Adrenal gland (tissue), 9 donors: ENCODE measurements at regions not wholly inside any gene's neighbourhood (a gene's known extent, or its start where the extent isn't known, plus 50 kb on each side); places are given as distances from the start of the nearest gene placed in this dataset.

Experiments
- DNase-seq, 7 donors: peaks; one replicate each; pipeline ENCODE4 v3.0.0-alpha.2; 2019 to 2020
- H3K27ac ChIP-seq, 5 donors: fragments of 200-600 bp; sonication (generic) in 4 of 5; 1 replicate in 3 of 5; 2 replicates in 2 of 5; pipeline versions ENCODE4 v1.5.1 to v1.8.0; 2016 to 2020; ENCODE audit warnings: mild to moderate bottlenecking in 1 of 5
- H3K27me3 ChIP-seq: fragments of 200-600 bp; 2 replicates; pipeline ENCODE4 v1.8.0; 2021
- H3K36me3 ChIP-seq, 2 donors: fragments of 200-600 bp; replicated peaks in 1 of 2; 1 replicate in 1 of 2; 2 replicates in 1 of 2; pipeline versions ENCODE4 v1.5.1 to v1.8.0; 2018 to 2022
- H3K4me1 ChIP-seq, 2 donors: fragments of 200-600 bp; replicated peaks in 1 of 2; 1 replicate in 1 of 2; 2 replicates in 1 of 2; pipeline versions ENCODE4 v1.5.1 to v1.8.0; 2018 to 2021
- H3K4me3 ChIP-seq, 4 donors: fragments of 200-600 bp; sonication (generic) in 3 of 4; one replicate each; pipeline ENCODE4 v1.5.1; 2016 to 2018
- H3K9me3 ChIP-seq, 3 donors: fragments of 200-600 bp; sonication (generic) in 1 of 3; replicated peaks in 1 of 3; 1 replicate in 2 of 3; 2 replicates in 1 of 3; pipeline versions ENCODE4 v1.5.1 to v1.8.0; 2016 to 2021
- CTCF ChIP-seq, 6 experiments: fragments of 450-650 bp in 4 of 6; fragments of 200-600 bp in 2 of 6; sonication (generic) in 1 of 6; IDR thresholded peaks; 1 replicate in 5 of 6; 2 replicates in 1 of 6; pipeline versions ENCODE4 v1.5.1 to v1.8.0; 2016 to 2021; ENCODE audit warnings: antibody characterized with exemption in 6 of 6, mild to moderate bottlenecking in 2 of 6, moderate library complexity in 1 of 6
- POLR2A ChIP-seq, 2 donors: fragments of 450-650 bp; IDR thresholded peaks; one replicate each; pipeline ENCODE4 v1.6.1; 2017; ENCODE audit warnings: antibody characterized with exemption in 2 of 2, mild to moderate bottlenecking in 2 of 2, moderate library complexity in 1 of 2
- WGBS, 4 donors: extraction: QIAGEN DNeasy Blood & Tissue Kit in 2 of 4; methylation state at CpG; one replicate each; pipeline versions ENCODE4 v1.1.5 to v1.1.7; 2013 to 2017; 5-methylcytosine and 5-hydroxymethylcytosine counted together
- intact Hi-C, 2 donors: fragments of 100-400 bp; cut with DNase I; formaldehyde crosslinking; loops; one replicate each; pipeline versions ENCODE4 v1.14.1 to v1.15.0; 2022 to 2023
- donor health status: healthy with polysubstance abuse.
- donor health status: Bipolar disorder and iron deficiency.
- donor health status: DM: yes; HTN: yes; CAD: no.
- donor health status: DM: no; HTN: no; CAD: no.
- donor health status: DM: no; HTN: no; CAD: no.

GRCh38 chr14:29148221-29148620, 381.6 kb downstream of the FOXG1 start:
- H3K27ac ChIP-seq: no peak overlapping the region
- intact Hi-C loops: no loop called here
- no peaks in the 10 kb centered on the region for H3K36me3 ChIP-seq
- TF ChIP-seq POLR2A (IDR thresholded peaks at IDR 0.05): no peak
- no peak for TF ChIP-seq CTCF (IDR thresholded peaks at IDR 0.05)
- no peak for DNase-seq
- H3K4me3 ChIP-seq: no peak overlapping the region
- whole genome bisulfite sequencing, 4 donors: 68 to 80% (median 72%) methylated on average over 2 of the region's 2 CpGs
- H3K27me3 ChIP-seq: no peaks in the 10 kb centered on the region
- H3K9me3 ChIP-seq: no peaks in the 10 kb centered on the region
- no peaks in the 10 kb centered on the region for H3K4me1 ChIP-seq

- no peak overlapping the region for H3K4me3 ChIP-seq
- H3K9me3 ChIP-seq: no peaks in the 10 kb centered on the region
- no peaks in the 10 kb centered on the region for H3K36me3 ChIP-seq
- H3K27ac ChIP-seq: no peak overlapping the region
- no peaks in the 10 kb centered on the region for H3K27me3 ChIP-seq
- no peaks in the 10 kb centered on the region for H3K4me1 ChIP-seq
- TF ChIP-seq CTCF (IDR thresholded peaks at IDR 0.05): no peak
- no peak for TF ChIP-seq POLR2A (IDR thresholded peaks at IDR 0.05)
- DNase-seq: no peak
- intact Hi-C loops: no loop called here
Measured at GRCh38 chr14:29149798-29150197, 383.2 kb downstream of the FOXG1 start.

GRCh38 chr14:29150659-29151058, 384.1 kb downstream of the FOXG1 start:
- 83 to 92% (median 91%) methylated on average over 10 of the region's 10 CpGs for WGBS, 4 donors
- DNase-seq: no peak

GRCh38 chr14:29156096-29156495, 389.5 kb downstream of the FOXG1 start:
- Histone ChIP-seq H3K9me3 (no peaks in the 10 kb centered on the region), H3K36me3 (no peaks in the 10 kb centered on the region), H3K4me3 (no peak overlapping the region), H3K4me1 (no peaks in the 10 kb centered on the region), H3K27ac (no peak overlapping the region), H3K27me3 (no peaks in the 10 kb centered on the region)
- intact Hi-C loops: no loop called here
- no peak for DNase-seq
- TF ChIP-seq POLR2A (IDR thresholded peaks at IDR 0.05) (no peak), CTCF (IDR thresholded peaks at IDR 0.05) (no peak)

More at GRCh38 chr14:29150659-29151058, 384.1 kb downstream of the FOXG1 start:
- Histone ChIP-seq H3K27me3 (no peaks in the 10 kb centered on the region), H3K9me3 (no peaks in the 10 kb centered on the region), H3K4me1 (no peaks in the 10 kb centered on the region), H3K4me3 (no peak overlapping the region), H3K36me3 (no peaks in the 10 kb centered on the region), H3K27ac (no peak overlapping the region)
- intact Hi-C loops: no loop called here
- no peak for TF ChIP-seq POLR2A (IDR thresholded peaks at IDR 0.05)
- TF ChIP-seq CTCF (IDR thresholded peaks at IDR 0.05): no peak
